ENCODE measurements at regions not wholly inside any gene's neighbourhood (a gene's known extent, or its start where the extent isn't known, plus 50 kb on each side); places are given as distances from the start of the nearest gene placed in this dataset.

GRCh38 chr11:130787973-130788570, 128.2 kb downstream of the SNX19 start:
- TF ChIP-seq SIN3A (IDR thresholded peaks at IDR 0.05; ENCODE audit: borderline replicate concordance, insufficient read depth, low read length), result no peak
- TF ChIP-seq FOXP2 (optimal IDR thresholded peaks at IDR 0.05; ENCODE audit: borderline replicate concordance, extremely low read depth, extremely low read length, insufficient read depth), result no peak
- TF ChIP-seq TAF1 (IDR thresholded peaks at IDR 0.05; ENCODE audit: borderline replicate concordance, insufficient read depth, low read length), result no peak
- no peak for TF ChIP-seq REST (IDR thresholded peaks at IDR 0.05; ENCODE audit: insufficient read depth in 1 of 2, low read depth in 2 of 2, low read length in 2 of 2)
- no peak for TF ChIP-seq POLR2AphosphoS5 (IDR thresholded peaks at IDR 0.05; ENCODE audit: low read depth, low read length)

- TF ChIP-seq POLR2AphosphoS5 (IDR thresholded peaks at IDR 0.05; ENCODE audit: low read depth, low read length) (no peak), SIN3A (IDR thresholded peaks at IDR 0.05; ENCODE audit: borderline replicate concordance, insufficient read depth, low read length) (no peak), REST (IDR thresholded peaks at IDR 0.05; ENCODE audit: insufficient read depth in 1 of 2, low read depth in 2 of 2, low read length in 2 of 2) (no peak), TAF1 (IDR thresholded peaks at IDR 0.05; ENCODE audit: borderline replicate concordance, insufficient read depth, low read length) (no peak), FOXP2 (optimal IDR thresholded peaks at IDR 0.05; ENCODE audit: borderline replicate concordance, extremely low read depth, extremely low read length, insufficient read depth) (no peak)
These were observed 127.1 kb downstream of the SNX19 start for GRCh38 chr11:130789056-130789640.

- no peak for TF ChIP-seq TAF1 (IDR thresholded peaks at IDR 0.05; ENCODE audit: borderline replicate concordance, insufficient read depth, low read length)
- TF ChIP-seq SIN3A (IDR thresholded peaks at IDR 0.05; ENCODE audit: borderline replicate concordance, insufficient read depth, low read length), result no peak
- no peak for TF ChIP-seq REST (IDR thresholded peaks at IDR 0.05; ENCODE audit: insufficient read depth in 1 of 2, low read depth in 2 of 2, low read length in 2 of 2)
- no peak for TF ChIP-seq FOXP2 (optimal IDR thresholded peaks at IDR 0.05; ENCODE audit: borderline replicate concordance, extremely low read depth, extremely low read length, insufficient read depth)
- TF ChIP-seq POLR2AphosphoS5 (IDR thresholded peaks at IDR 0.05; ENCODE audit: low read depth, low read length), result no peak
These were observed 125.6 kb downstream of the SNX19 start for GRCh38 chr11:130790689-130791088.

- TF ChIP-seq POLR2AphosphoS5 (IDR thresholded peaks at IDR 0.05; ENCODE audit: low read depth, low read length), result no peak
- no peak for TF ChIP-seq REST (IDR thresholded peaks at IDR 0.05; ENCODE audit: insufficient read depth in 1 of 2, low read depth in 2 of 2, low read length in 2 of 2)
- no peak for TF ChIP-seq TAF1 (IDR thresholded peaks at IDR 0.05; ENCODE audit: borderline replicate concordance, insufficient read depth, low read length)
- no peak for TF ChIP-seq SIN3A (IDR thresholded peaks at IDR 0.05; ENCODE audit: borderline replicate concordance, insufficient read depth, low read length)
- TF ChIP-seq FOXP2 (optimal IDR thresholded peaks at IDR 0.05; ENCODE audit: borderline replicate concordance, extremely low read depth, extremely low read length, insufficient read depth), result no peak
These were observed 123.5 kb downstream of the SNX19 start for GRCh38 chr11:130792772-130793171.

Measured in PFSK-1 (cell line).